ENCODE measurements at regions not wholly inside any gene's neighbourhood (a gene's known extent, or its start where the extent isn't known, plus 50 kb on each side); places are given as distances from the start of the nearest gene placed in this dataset.

- TF ChIP-seq RCOR1 (IDR thresholded peaks at IDR 0.05; ENCODE audit: insufficient replicate concordance, low read length) = no peak
- no peak for TF ChIP-seq CHD1 (IDR thresholded peaks at IDR 0.05; ENCODE audit: low read depth, low read length)
- no peak for TF ChIP-seq RAD21 (IDR thresholded peaks at IDR 0.05; ENCODE audit: low read length)
- no peak for TF ChIP-seq NFE2L2 (IDR thresholded peaks at IDR 0.05; ENCODE audit: low read depth, low read length)
- no peak for TF ChIP-seq MAFK (IDR thresholded peaks at IDR 0.05; ENCODE audit: low read depth, low read length)
- no peak for TF ChIP-seq SMC3 (IDR thresholded peaks at IDR 0.05; ENCODE audit: low read depth, low read length)
- TF ChIP-seq RFX5 (IDR thresholded peaks at IDR 0.05; ENCODE audit: low read depth, low read length) = no peak
- no peak for TF ChIP-seq MAZ (IDR thresholded peaks at IDR 0.05; ENCODE audit: borderline replicate concordance, low read depth, low read length)
- no peak for TF ChIP-seq CTCF (conservative IDR thresholded peaks at IDR 0.05; ENCODE audit: low read depth, low read length)
- no peak for TF ChIP-seq FOS (IDR thresholded peaks at IDR 0.05; ENCODE audit: low read depth, low read length)
- no peaks in the 10 kb centered on the region for H4K20me1 ChIP-seq (ENCODE audit: insufficient read depth, low read length)
- H3K4me3 ChIP-seq (ENCODE audit: insufficient read depth, low read depth, low read length) = no peak overlapping the region
- H2AFZ ChIP-seq (replicated peaks; ENCODE audit: low read length, poor library complexity) = no peak overlapping the region
- H3K4me1 ChIP-seq (ENCODE audit: control insufficient read depth, insufficient read depth, low read length) = no peaks in the 10 kb centered on the region
- no peaks in the 10 kb centered on the region for H3K79me1 ChIP-seq (ENCODE audit: low read depth in 1 of 2, low read length in 2 of 2)
- no peaks in the 10 kb centered on the region for H3K27me3 ChIP-seq (ENCODE audit: control insufficient read depth, insufficient read depth, low read length)
- peaks cover 4% of the 10 kb centered on the region; the same call in 1 of the 2 replicates for H3K9me3 ChIP-seq (ENCODE audit: control insufficient read depth, insufficient read depth, low read length)
- 100% methylated on average over 3 of the region's 7 CpGs; no CpG with 5 or more reads in 1 of the 2 experiments for WGBS, 2 experiments (ENCODE audit: extremely low coverage in 2 of 2, insufficient read length in 1 of 2)
- POLR2A ChIA-PET (ENCODE audit: unreplicated experiment) = no interaction called here
- H2BK5ac ChIP-seq (ENCODE audit: low read depth, low read length, poor library complexity, severe bottlenecking) = no peak overlapping the region
- H3K4me2 ChIP-seq (ENCODE audit: low read depth, low read length) = no peak overlapping the region
- CTCF ChIA-PET = no interaction called here
- H2AK5ac ChIP-seq (ENCODE audit: low read depth, low read length) = no peak overlapping the region
- H3K18ac ChIP-seq (ENCODE audit: low read depth, low read length) = no peak overlapping the region
- no peak overlapping the region for H2BK15ac ChIP-seq (ENCODE audit: low read depth, low read length)
- no peak overlapping the region for H3K4ac ChIP-seq (ENCODE audit: low read depth, low read length)
- intact Hi-C loops (cut with micrococcal nuclease) = no loop called here
- H3K9me1 ChIP-seq (ENCODE audit: insufficient read depth, low read length) = no peaks in the 10 kb centered on the region
- no peak overlapping the region for H3K14ac ChIP-seq (replicated peaks; ENCODE audit: low read depth, low read length)
- H2BK120ac ChIP-seq (ENCODE audit: low read depth, low read length) = no peak overlapping the region
- H3K56ac ChIP-seq (ENCODE audit: extremely low read depth, insufficient read depth, low read length) = no peak overlapping the region
- dilution Hi-C loops (cut with HindIII; ENCODE audit: low sequenced_read_pairs, unreplicated experiment) = no loop called here
- no peak overlapping the region for H3K9ac ChIP-seq (ENCODE audit: low read depth, low read length)
- no peak overlapping the region for H3K23ac ChIP-seq (ENCODE audit: low read depth, low read length)
- no peaks in the 10 kb centered on the region for H3K36me3 ChIP-seq (ENCODE audit: control insufficient read depth, insufficient read depth, low read length)
- BruUV-seq (replicated peaks) = no TSS peak
- no peak overlapping the region for H4K8ac ChIP-seq (ENCODE audit: low read depth in 2 of 2, low read length in 2 of 2)
- in situ Hi-C loops (cut with MboI; ENCODE audit: low sequenced_read_pairs) = no loop called here
- H2AK9ac ChIP-seq (replicated peaks; ENCODE audit: low read depth, low read length, poor library complexity) = no peak overlapping the region
- H4K91ac ChIP-seq (ENCODE audit: insufficient read depth, low read depth, low read length) = no peak overlapping the region
- H2BK20ac ChIP-seq (ENCODE audit: low read depth, low read length) = no peak overlapping the region
- no peak for ATAC-seq (ENCODE audit: low read depth)
- DNase-seq = no peak
- no peak overlapping the region for H3K27ac ChIP-seq (ENCODE audit: insufficient read depth, low read length)
- no peak overlapping the region for H4K5ac ChIP-seq (ENCODE audit: low read depth, low read length)
Observed at GRCh38 chr7:67487316-67487715, 490.7 kb downstream of the TYW1 start.

Measured in IMR-90 (cell line).